MM.1S (cell line): ENCODE measurements at regions not wholly inside any gene's neighbourhood (a gene's known extent, or its start where the extent isn't known, plus 50 kb on each side); places are given as distances from the start of the nearest gene placed in this dataset.

Experiments
- DNase-seq: peaks from one replicate; pipeline ENCODE4 v3.0.0-alpha.2; 2015
- H2AFZ ChIP-seq: fragments of 300-600 bp; sonication (generic); 2 replicates; pipeline ENCODE4 v1.6.0; 2016; ENCODE audit warnings: antibody characterized with exemption, low read length
- H3F3A ChIP-seq: fragments of 300-600 bp; sonication (generic); 2 replicates; pipeline ENCODE4 v1.6.1; 2016; ENCODE audit warnings: mild to moderate bottlenecking, antibody characterized with exemption, low read length, moderate library complexity, mixed read lengths; ENCODE audit not compliant: insufficient read depth
- H3K27ac ChIP-seq: fragments of 300-600 bp; sonication (generic); 2 replicates; pipeline ENCODE4 v1.5.1; 2016; ENCODE audit warnings: mild to moderate bottlenecking, low read length
- H3K27me3 ChIP-seq: fragments of 300-600 bp; sonication (generic); replicated peaks from 2 replicates; pipeline ENCODE4 v1.6.0; 2016; ENCODE audit warnings: low read length; ENCODE audit not compliant: insufficient read depth
- H3K36me3 ChIP-seq: fragments of 300-600 bp; sonication (generic); replicated peaks from 2 replicates; pipeline ENCODE4 v1.6.1; 2016; ENCODE audit warnings: mild to moderate bottlenecking, low read length, mixed read lengths; ENCODE audit not compliant: insufficient read depth
- H3K4me1 ChIP-seq: fragments of 300-600 bp; sonication (generic); 2 replicates; pipeline ENCODE4 v1.6.1; 2016; ENCODE audit warnings: low read length, mixed read lengths
- H3K4me2 ChIP-seq: fragments of 300-600 bp; sonication (generic); 2 replicates; pipeline ENCODE4 v1.6.0; 2016; ENCODE audit warnings: low read depth, low read length
- H3K4me3 ChIP-seq: fragments of 300-600 bp; sonication (generic); 2 replicates; pipeline ENCODE4 v1.5.1; 2016; ENCODE audit warnings: low read length, mixed read lengths
- H3K79me2 ChIP-seq: fragments of 300-600 bp; sonication (generic); 2 replicates; pipeline ENCODE4 v1.6.1; 2016; ENCODE audit warnings: mixed run types, low read length, mixed read lengths
- H3K9ac ChIP-seq: fragments of 300-600 bp; sonication (generic); 2 replicates; pipeline ENCODE4 v1.6.1; 2016; ENCODE audit warnings: low read length, mixed read lengths
- H3K9me2 ChIP-seq: fragments of 300-600 bp; sonication (generic); replicated peaks from 2 replicates; pipeline ENCODE4 v1.6.1; 2016; ENCODE audit warnings: mild to moderate bottlenecking, low read length, mixed read lengths; ENCODE audit not compliant: insufficient read depth
- H3K9me3 ChIP-seq: fragments of 300-600 bp; sonication (generic); replicated peaks from 2 replicates; pipeline ENCODE4 v1.6.1; 2016; ENCODE audit warnings: mild to moderate bottlenecking, low read length, mixed read lengths; ENCODE audit not compliant: insufficient read depth
- H4K20me1 ChIP-seq: fragments of 300-600 bp; sonication (generic); 2 replicates; pipeline ENCODE4 v1.6.1; 2016; ENCODE audit warnings: mild to moderate bottlenecking, low read length, moderate library complexity, mixed read lengths; ENCODE audit not compliant: insufficient read depth
- EZH2 ChIP-seq: fragments of 300-600 bp; sonication (generic); optimal IDR thresholded peaks from 2 replicates; pipeline ENCODE3; 2017; ENCODE audit warnings: low read depth, mild to moderate bottlenecking, antibody characterized with exemption, low read length, mixed read lengths
- EZH2phosphoT487 ChIP-seq: fragments of 300-600 bp; sonication (generic); IDR thresholded peaks from 2 replicates; pipeline ENCODE4 v1.6.1; 2018; ENCODE audit warnings: antibody characterized with exemption, low read length
- TF ChIP-seq, protein P1 (sequence below): fragments of 300-600 bp; sonication (generic); IDR thresholded peaks from 2 replicates; pipeline ENCODE4 v1.5.1; 2016; ENCODE audit warnings: antibody characterized with exemption, low read length, mixed read lengths

GRCh38 chr10:21180604-21181003 lies 283.5 kb upstream of the NEBL start:
- TF ChIP-seq EZH2 = no peak
- TF ChIP-seq, protein P1, sequence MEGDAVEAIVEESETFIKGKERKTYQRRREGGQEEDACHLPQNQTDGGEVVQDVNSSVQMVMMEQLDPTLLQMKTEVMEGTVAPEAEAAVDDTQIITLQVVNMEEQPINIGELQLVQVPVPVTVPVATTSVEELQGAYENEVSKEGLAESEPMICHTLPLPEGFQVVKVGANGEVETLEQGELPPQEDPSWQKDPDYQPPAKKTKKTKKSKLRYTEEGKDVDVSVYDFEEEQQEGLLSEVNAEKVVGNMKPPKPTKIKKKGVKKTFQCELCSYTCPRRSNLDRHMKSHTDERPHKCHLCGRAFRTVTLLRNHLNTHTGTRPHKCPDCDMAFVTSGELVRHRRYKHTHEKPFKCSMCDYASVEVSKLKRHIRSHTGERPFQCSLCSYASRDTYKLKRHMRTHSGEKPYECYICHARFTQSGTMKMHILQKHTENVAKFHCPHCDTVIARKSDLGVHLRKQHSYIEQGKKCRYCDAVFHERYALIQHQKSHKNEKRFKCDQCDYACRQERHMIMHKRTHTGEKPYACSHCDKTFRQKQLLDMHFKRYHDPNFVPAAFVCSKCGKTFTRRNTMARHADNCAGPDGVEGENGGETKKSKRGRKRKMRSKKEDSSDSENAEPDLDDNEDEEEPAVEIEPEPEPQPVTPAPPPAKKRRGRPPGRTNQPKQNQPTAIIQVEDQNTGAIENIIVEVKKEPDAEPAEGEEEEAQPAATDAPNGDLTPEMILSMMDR = no peak
- no peak for TF ChIP-seq EZH2phosphoT487
- Histone ChIP-seq H3K79me2 (no peaks in the 10 kb centered on the region), H3K27me3 (no peaks in the 10 kb centered on the region), H3K4me1 (no peaks in the 10 kb centered on the region), H3F3A (no peaks in the 10 kb centered on the region), H3K9me3 (no peaks in the 10 kb centered on the region), H3K27ac (no peak overlapping the region), H4K20me1 (no peaks in the 10 kb centered on the region), H3K9me2 (no peaks in the 10 kb centered on the region), H3K36me3 (no peaks in the 10 kb centered on the region), H3K4me2 (no peak overlapping the region), H3K9ac (no peak overlapping the region), H2AFZ (no peak overlapping the region), H3K4me3 (no peak overlapping the region)
- DNase-seq = no peak

GRCh38 chr10:21176934-21177480 lies 279.9 kb upstream of the NEBL start:
- TF ChIP-seq, protein P1 = no peak
- TF ChIP-seq EZH2 (no peak), EZH2phosphoT487 (no peak)

GRCh38 chr10:21175797-21176196 lies 278.7 kb upstream of the NEBL start:
- no peak overlapping the region for H3K9ac ChIP-seq
- no peaks in the 10 kb centered on the region for H3K9me3 ChIP-seq
- H3K9me2 ChIP-seq = no peaks in the 10 kb centered on the region
- no peaks in the 10 kb centered on the region for H3K36me3 ChIP-seq
- DNase-seq = no peak
- no peak overlapping the region for H3K27ac ChIP-seq
- H3K79me2 ChIP-seq = no peaks in the 10 kb centered on the region
- no peak overlapping the region for H3K4me3 ChIP-seq
- no peaks in the 10 kb centered on the region for H3F3A ChIP-seq
- TF ChIP-seq, protein P1 = no peak
- TF ChIP-seq EZH2 (no peak), EZH2phosphoT487 (no peak)
- no peaks in the 10 kb centered on the region for H3K27me3 ChIP-seq
- no peak overlapping the region for H3K4me2 ChIP-seq
- no peaks in the 10 kb centered on the region for H4K20me1 ChIP-seq
- no peaks in the 10 kb centered on the region for H3K4me1 ChIP-seq
- no peak overlapping the region for H2AFZ ChIP-seq

More at GRCh38 chr10:21176934-21177480, 279.9 kb upstream of the NEBL start:
- no peaks in the 10 kb centered on the region for H3K27me3 ChIP-seq
- no peaks in the 10 kb centered on the region for H3K36me3 ChIP-seq
- no peak overlapping the region for H3K9ac ChIP-seq
- no peak overlapping the region for H3K4me3 ChIP-seq
- H3K9me3 ChIP-seq = no peaks in the 10 kb centered on the region
- no peaks in the 10 kb centered on the region for H3K9me2 ChIP-seq
- no peaks in the 10 kb centered on the region for H4K20me1 ChIP-seq
- no peak overlapping the region for H3K27ac ChIP-seq
- H3K4me2 ChIP-seq = no peak overlapping the region
- no peak overlapping the region for H2AFZ ChIP-seq
- no peaks in the 10 kb centered on the region for H3F3A ChIP-seq
- no peaks in the 10 kb centered on the region for H3K79me2 ChIP-seq
- no peak for DNase-seq
- no peaks in the 10 kb centered on the region for H3K4me1 ChIP-seq
